Smooth muscle cell (in vitro differentiated cells): ENCODE measurements at regions not wholly inside any gene's neighbourhood (a gene's known extent, or its start where the extent isn't known, plus 50 kb on each side); places are given as distances from the start of the nearest gene placed in this dataset.

Source experiments
- DNase-seq: peaks from one replicate; lab custom pipeline; 2025; ENCODE audit not compliant: unreplicated experiment; lab: John Stamatoyannopoulos, UW
- H2AFZ ChIP-seq: fragments of 200-600 bp; sonication (generic); 2 replicates; pipeline ENCODE4 v1.6.0; 2016; ENCODE audit warnings: antibody characterized with exemption, low read depth, mild to moderate bottlenecking
- H3F3A ChIP-seq: fragments of 200-600 bp; sonication (generic); 2 replicates; pipeline ENCODE4 v1.6.0; 2017; ENCODE audit warnings: antibody characterized with exemption, low read depth
- H3K27ac ChIP-seq: fragments of 200-600 bp; sonication (generic); 2 replicates; pipeline ENCODE4 v1.5.1; 2016; ENCODE audit warnings: low read depth, mild to moderate bottlenecking
- H3K27me3 ChIP-seq: fragments of 200-600 bp; sonication (generic); 2 replicates; pipeline ENCODE4 v1.6.1; 2016; ENCODE audit warnings: low read depth, mild to moderate bottlenecking
- H3K36me3 ChIP-seq: fragments of 200-600 bp; sonication (generic); 2 replicates; pipeline ENCODE4 v1.5.1; 2016; ENCODE audit warnings: low read depth
- H3K4me1 ChIP-seq: fragments of 200-600 bp; sonication (generic); 2 replicates; pipeline ENCODE4 v1.5.1; 2016; ENCODE audit warnings: low read depth
- H3K4me2 ChIP-seq: fragments of 200-600 bp; sonication (generic); 2 replicates; pipeline ENCODE4 v1.6.0; 2016; ENCODE audit warnings: mild to moderate bottlenecking
- H3K4me3 ChIP-seq: fragments of 200-600 bp; sonication (generic); 2 replicates; pipeline ENCODE4 v1.5.1; 2016; ENCODE audit warnings: mild to moderate bottlenecking
- H3K79me2 ChIP-seq: fragments of 200-600 bp; sonication (generic); 2 replicates; pipeline ENCODE4 v1.6.0; 2016; ENCODE audit warnings: low read depth, mild to moderate bottlenecking
- H3K9ac ChIP-seq: fragments of 200-600 bp; sonication (generic); 2 replicates; pipeline ENCODE4 v1.6.0; 2016; ENCODE audit warnings: low read depth
- H3K9me3 ChIP-seq: fragments of 200-600 bp; sonication (generic); replicated peaks from 2 replicates; pipeline ENCODE4 v1.5.1; 2016; ENCODE audit warnings: low read depth
- H4K20me1 ChIP-seq: fragments of 200-600 bp; sonication (generic); 2 replicates; pipeline ENCODE4 v1.6.0; 2016; ENCODE audit warnings: low read depth
- WGBS: methylation state at CpG from one replicate; pipeline ENCODE4 v1.1.7; 2016; ENCODE audit warnings: low lambda C conversion rate; 5-methylcytosine and 5-hydroxymethylcytosine counted together
- TF ChIP-seq, protein P1 (sequence below): fragments of 200-600 bp; sonication (generic); IDR thresholded peaks from 2 replicates; pipeline ENCODE4 v1.5.1; 2017; ENCODE audit warnings: borderline replicate concordance, mild to moderate bottlenecking, antibody characterized with exemption; ENCODE audit not compliant: insufficient read depth, poor library complexity, severe bottlenecking

DNA sequence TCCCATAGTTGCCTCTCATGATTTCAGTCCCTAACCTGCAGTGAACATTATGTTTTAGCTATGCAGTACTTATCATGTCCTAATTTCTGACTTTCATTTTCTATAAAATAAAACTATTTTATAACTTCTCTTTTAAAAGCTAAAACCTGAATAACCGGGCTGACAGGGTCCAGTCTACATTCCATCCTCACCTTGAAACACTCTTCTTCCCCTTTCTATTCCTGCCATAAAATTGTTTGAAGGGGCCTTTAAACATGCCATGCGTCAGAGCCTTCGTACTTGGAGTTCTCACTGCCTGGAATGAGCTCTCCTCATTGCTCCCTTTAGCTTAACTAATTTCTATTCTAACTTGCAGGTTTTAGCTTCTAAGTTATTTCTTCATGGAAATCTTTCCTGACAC, 143.0 kb upstream of the PRLR start:
- Histone ChIP-seq H3K27ac (peak overlapping the region; percentile 41), H3K36me3 (no peaks in the 10 kb centered on the region), H3F3A (no peaks in the 10 kb centered on the region), H3K9me3 (no peaks in the 10 kb centered on the region), H3K4me2 (no peak overlapping the region), H3K27me3 (no peaks in the 10 kb centered on the region), H4K20me1 (no peaks in the 10 kb centered on the region), H3K79me2 (no peaks in the 10 kb centered on the region), H3K4me1 (peaks cover 14% of the 10 kb centered on the region), H3K4me3 (no peak overlapping the region), H3K9ac (no peak overlapping the region), H2AFZ (no peak overlapping the region)
- TF ChIP-seq, protein P1, sequence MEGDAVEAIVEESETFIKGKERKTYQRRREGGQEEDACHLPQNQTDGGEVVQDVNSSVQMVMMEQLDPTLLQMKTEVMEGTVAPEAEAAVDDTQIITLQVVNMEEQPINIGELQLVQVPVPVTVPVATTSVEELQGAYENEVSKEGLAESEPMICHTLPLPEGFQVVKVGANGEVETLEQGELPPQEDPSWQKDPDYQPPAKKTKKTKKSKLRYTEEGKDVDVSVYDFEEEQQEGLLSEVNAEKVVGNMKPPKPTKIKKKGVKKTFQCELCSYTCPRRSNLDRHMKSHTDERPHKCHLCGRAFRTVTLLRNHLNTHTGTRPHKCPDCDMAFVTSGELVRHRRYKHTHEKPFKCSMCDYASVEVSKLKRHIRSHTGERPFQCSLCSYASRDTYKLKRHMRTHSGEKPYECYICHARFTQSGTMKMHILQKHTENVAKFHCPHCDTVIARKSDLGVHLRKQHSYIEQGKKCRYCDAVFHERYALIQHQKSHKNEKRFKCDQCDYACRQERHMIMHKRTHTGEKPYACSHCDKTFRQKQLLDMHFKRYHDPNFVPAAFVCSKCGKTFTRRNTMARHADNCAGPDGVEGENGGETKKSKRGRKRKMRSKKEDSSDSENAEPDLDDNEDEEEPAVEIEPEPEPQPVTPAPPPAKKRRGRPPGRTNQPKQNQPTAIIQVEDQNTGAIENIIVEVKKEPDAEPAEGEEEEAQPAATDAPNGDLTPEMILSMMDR, result no peak
- no peak for DNase-seq
- 88% methylated on average over 3 of the region's 3 CpGs for WGBS

DNA sequence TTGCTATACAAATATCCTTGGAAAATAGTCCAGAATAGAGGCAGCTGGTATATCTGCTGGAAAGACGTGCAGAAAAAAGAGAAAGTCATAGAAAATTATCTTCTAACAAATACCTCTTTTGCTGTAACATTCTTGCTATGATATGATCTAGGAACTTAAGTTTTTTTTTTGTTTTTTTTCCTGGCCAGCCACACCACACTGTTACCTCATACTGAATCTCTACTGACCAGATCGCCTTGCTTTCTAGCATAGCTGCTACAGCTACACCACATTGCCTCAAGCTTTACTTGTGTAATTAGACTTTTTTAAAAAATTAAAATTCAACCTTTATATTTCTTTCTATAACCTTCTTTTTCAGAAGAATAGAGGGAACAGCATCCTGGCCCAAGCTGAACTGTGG, 142.2 kb upstream of the PRLR start:
- TF ChIP-seq, protein P1, result no peak
- no peak overlapping the region for H3K4me3 ChIP-seq
- no peaks in the 10 kb centered on the region for H3K27me3 ChIP-seq
- H3K9ac ChIP-seq, result no peak overlapping the region
- H2AFZ ChIP-seq, result no peak overlapping the region
- no peak for DNase-seq
- H3K79me2 ChIP-seq, result no peaks in the 10 kb centered on the region
- H3K36me3 ChIP-seq, result no peaks in the 10 kb centered on the region
- H3K4me1 ChIP-seq, result peaks cover 14% of the 10 kb centered on the region
- no peaks in the 10 kb centered on the region for H3F3A ChIP-seq
- no peaks in the 10 kb centered on the region for H3K9me3 ChIP-seq
- 54% methylated on average over 2 of the region's 2 CpGs for WGBS
- H4K20me1 ChIP-seq, result no peaks in the 10 kb centered on the region
- H3K27ac ChIP-seq, result peak overlapping the region; percentile 41
- H3K4me2 ChIP-seq, result no peak overlapping the region

GRCh38 chr5:35371951-35372426, 141.7 kb upstream of the PRLR start:
- no peaks in the 10 kb centered on the region for H3K9me3 ChIP-seq
- TF ChIP-seq, protein P1, result no peak
- no peaks in the 10 kb centered on the region for H4K20me1 ChIP-seq
- H3K36me3 ChIP-seq, result no peaks in the 10 kb centered on the region
- H3K4me1 ChIP-seq, result peaks cover 14% of the 10 kb centered on the region
- no peaks in the 10 kb centered on the region for H3K79me2 ChIP-seq
- no peak overlapping the region for H3K4me2 ChIP-seq
- H3K27me3 ChIP-seq, result no peaks in the 10 kb centered on the region
- H3K27ac ChIP-seq, result no peak overlapping the region
- H3F3A ChIP-seq, result no peaks in the 10 kb centered on the region
- 81% methylated on average over 1 of the region's 1 CpG for WGBS
- no peak overlapping the region for H3K9ac ChIP-seq
- no peak for DNase-seq
- H3K4me3 ChIP-seq, result no peak overlapping the region
- no peak overlapping the region for H2AFZ ChIP-seq

DNA sequence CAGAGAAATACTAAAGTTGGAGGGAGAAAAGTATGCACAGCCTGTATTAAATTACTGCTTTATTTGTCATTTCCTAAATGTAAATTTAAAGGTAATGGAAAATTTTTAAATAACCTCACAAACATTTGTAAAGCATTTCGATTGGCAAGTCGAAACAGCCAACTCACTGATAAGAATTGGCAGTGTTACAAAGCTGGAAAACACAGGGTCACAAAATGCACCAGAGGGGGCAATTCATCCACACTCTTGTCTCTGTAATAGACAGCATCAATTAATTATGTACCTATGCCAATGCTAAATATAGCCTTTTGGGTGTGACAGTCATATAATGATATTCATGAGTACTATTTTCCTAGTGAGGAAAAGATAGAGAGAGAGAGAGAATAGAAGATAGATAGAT, 140.6 kb upstream of the PRLR start:
- 82% methylated on average over 2 of the region's 2 CpGs for WGBS
- H3K4me3 ChIP-seq, result no peak overlapping the region
- DNase-seq, result no peak

More for the DNA sequence above, 140.6 kb upstream of the PRLR start:
- no peak overlapping the region for H3K9ac ChIP-seq
- H2AFZ ChIP-seq, result no peak overlapping the region
- no peak overlapping the region for H3K27ac ChIP-seq
- peaks cover 5% of the 10 kb centered on the region for H3F3A ChIP-seq
- H3K27me3 ChIP-seq, result no peaks in the 10 kb centered on the region
- H3K79me2 ChIP-seq, result no peaks in the 10 kb centered on the region
- H3K36me3 ChIP-seq, result no peaks in the 10 kb centered on the region
- H3K4me1 ChIP-seq, result peaks cover 15% of the 10 kb centered on the region
- H4K20me1 ChIP-seq, result no peaks in the 10 kb centered on the region
- TF ChIP-seq, protein P1, result no peak
- no peaks in the 10 kb centered on the region for H3K9me3 ChIP-seq
- H3K4me2 ChIP-seq, result no peak overlapping the region
